Endodermal cell (in vitro differentiated cells): ENCODE measurements at regions not wholly inside any gene's neighbourhood (a gene's known extent, or its start where the extent isn't known, plus 50 kb on each side); places are given as distances from the start of the nearest gene placed in this dataset.

Source experiments
- DNase-seq: peaks from one replicate; pipeline ENCODE4 v3.0.0-alpha.2; 2017
- H3K27ac ChIP-seq: 2 replicates; pipeline ENCODE4 v1.5.1; 2013; ENCODE audit warnings: mild to moderate bottlenecking, low read depth, low read length, moderate library complexity
- H3K27me3 ChIP-seq: 2 replicates; pipeline ENCODE4 v1.6.1; 2013; ENCODE audit warnings: mild to moderate bottlenecking, low read length, moderate library complexity; ENCODE audit not compliant: insufficient read depth, control insufficient read depth, poor library complexity, severe bottlenecking
- H3K36me3 ChIP-seq: 2 replicates; pipeline ENCODE4 v1.7.0; 2013; ENCODE audit warnings: mild to moderate bottlenecking, low read length, moderate library complexity; ENCODE audit not compliant: control insufficient read depth, insufficient read depth
- H3K4me1 ChIP-seq: one replicate; pipeline ENCODE4 v1.7.0; 2013; ENCODE audit warnings: low read length; ENCODE audit not compliant: control insufficient read depth, insufficient read depth
- H3K4me3 ChIP-seq: 2 replicates; pipeline ENCODE4 v1.5.1; 2013; ENCODE audit warnings: mild to moderate bottlenecking, low read length, moderate library complexity
- H3K9ac ChIP-seq: 2 replicates; pipeline ENCODE4 v1.6.1; 2013; ENCODE audit warnings: mild to moderate bottlenecking, low read length, moderate library complexity; ENCODE audit not compliant: poor library complexity, severe bottlenecking; ENCODE audit errors: extremely low read depth
- H3K9me3 ChIP-seq: 2 replicates; pipeline ENCODE4 v1.6.1; 2013; ENCODE audit warnings: mild to moderate bottlenecking, low read length, moderate library complexity; ENCODE audit not compliant: control insufficient read depth
- H3K27ac Mint-ChIP-seq: 2 replicates; pipeline ENCODE4 v1.8.0; 2020; ENCODE audit warnings: mixed read lengths
- H3K27me3 Mint-ChIP-seq: 2 replicates; pipeline ENCODE4 v1.8.0; 2021; ENCODE audit warnings: mild to moderate bottlenecking, mixed read lengths; ENCODE audit not compliant: insufficient read depth
- H3K36me3 Mint-ChIP-seq: 2 replicates; pipeline ENCODE4 v1.8.0; 2020; ENCODE audit warnings: low read depth, mixed read lengths
- H3K4me1 Mint-ChIP-seq: 2 replicates; pipeline ENCODE4 v1.8.0; 2020; ENCODE audit warnings: mixed read lengths
- H3K4me3 Mint-ChIP-seq: 2 replicates; pipeline ENCODE4 v1.8.0; 2020; ENCODE audit warnings: mild to moderate bottlenecking, moderate library complexity, mixed read lengths
- H3K9me3 Mint-ChIP-seq: 2 replicates; pipeline ENCODE4 v1.8.0; 2020; ENCODE audit warnings: mild to moderate bottlenecking, mixed read lengths
- CTCF ChIP-seq: fragments of 200-600 bp; sonication (generic); conservative IDR thresholded peaks from 2 replicates; pipeline ENCODE4 v1.5.0; 2021; ENCODE audit warnings: antibody characterized with exemption, mild to moderate bottlenecking
- WGBS, 2 experiments: methylation state at CpG; one replicate each; pipeline versions ENCODE4 v1.1.5 to v1.1.7; 2013; ENCODE audit warnings: missing lambda C conversion rate in 2 of 2, mixed read lengths in 1 of 2; ENCODE audit not compliant: insufficient coverage in 1 of 2, insufficient read length in 1 of 2; 5-methylcytosine and 5-hydroxymethylcytosine counted together

GRCh38 chr6:81487489-81487888 lies 265.0 kb downstream of the TENT5A start:
- Mint-ChIP-seq H3K9me3 (no peaks in the 10 kb centered on the region), H3K36me3 (no peaks in the 10 kb centered on the region), H3K4me1 (peaks cover 4% of the 10 kb centered on the region), H3K27me3 (no peaks in the 10 kb centered on the region), H3K4me3 (no peak overlapping the region), H3K27ac (no peak overlapping the region)
- H3K4me3 ChIP-seq, result no peak overlapping the region
- H3K36me3 ChIP-seq, result no peaks in the 10 kb centered on the region
- no peak overlapping the region for H3K27ac ChIP-seq
- H3K9me3 ChIP-seq, result no peaks in the 10 kb centered on the region
- 79 to 100% methylated on average over 1 of the region's 1 CpG for WGBS, 2 experiments
- no peak for TF ChIP-seq CTCF
- peak; percentile 43 for DNase-seq
- H3K4me1 ChIP-seq, result no peaks in the 10 kb centered on the region
- no peak overlapping the region for H3K9ac ChIP-seq
- no peaks in the 10 kb centered on the region for H3K27me3 ChIP-seq

- Mint-ChIP-seq H3K36me3 (no peaks in the 10 kb centered on the region), H3K27me3 (no peaks in the 10 kb centered on the region), H3K4me1 (peaks cover 4% of the 10 kb centered on the region), H3K4me3 (no peak overlapping the region), H3K27ac (no peak overlapping the region), H3K9me3 (no peaks in the 10 kb centered on the region)
- H3K9me3 ChIP-seq, result no peaks in the 10 kb centered on the region
- no peaks in the 10 kb centered on the region for H3K4me1 ChIP-seq
- DNase-seq, result no peak
- H3K36me3 ChIP-seq, result no peaks in the 10 kb centered on the region
- WGBS, 2 experiments, result 88% methylated on average over 1 of the region's 1 CpG; no CpG with 5 or more reads in 1 of the 2 experiments
- no peak overlapping the region for H3K4me3 ChIP-seq
- no peak overlapping the region for H3K9ac ChIP-seq
- no peak for TF ChIP-seq CTCF
- H3K27ac ChIP-seq, result no peak overlapping the region
- no peaks in the 10 kb centered on the region for H3K27me3 ChIP-seq
Measured at GRCh38 chr6:81486234-81486633, 266.2 kb downstream of the TENT5A start.

- no peaks in the 10 kb centered on the region for H3K9me3 Mint-ChIP-seq
- H3K36me3 ChIP-seq, result no peaks in the 10 kb centered on the region
- H3K4me1 ChIP-seq, result no peaks in the 10 kb centered on the region
- no peak overlapping the region for H3K9ac ChIP-seq
- no peaks in the 10 kb centered on the region for H3K27me3 Mint-ChIP-seq
- no peak for DNase-seq
- H3K27me3 ChIP-seq, result no peaks in the 10 kb centered on the region
- H3K4me3 Mint-ChIP-seq, result no peak overlapping the region
- no peak overlapping the region for H3K27ac Mint-ChIP-seq
- peaks cover 4% of the 10 kb centered on the region for H3K4me1 Mint-ChIP-seq
- no peak for TF ChIP-seq CTCF
- H3K36me3 Mint-ChIP-seq, result no peaks in the 10 kb centered on the region
- H3K27ac ChIP-seq, result no peak overlapping the region
- H3K4me3 ChIP-seq, result no peak overlapping the region
- no peaks in the 10 kb centered on the region for H3K9me3 ChIP-seq
Measured at GRCh38 chr6:81485395-81485794, 267.1 kb downstream of the TENT5A start.
